ENCODE measurements at regions not wholly inside any gene's neighbourhood (a gene's known extent, or its start where the extent isn't known, plus 50 kb on each side); places are given as distances from the start of the nearest gene placed in this dataset.

- no peak for TF ChIP-seq CTCF (IDR thresholded peaks at IDR 0.05)
- no peak for TF ChIP-seq ZFX (IDR thresholded peaks at IDR 0.05; ENCODE audit: borderline replicate concordance)
Observed at GRCh38 chr15:46644501-46645481, 1010.0 kb downstream of the SQOR start.
